ENCODE measurements at regions not wholly inside any gene's neighbourhood (a gene's known extent, or its start where the extent isn't known, plus 50 kb on each side); places are given as distances from the start of the nearest gene placed in this dataset.

GRCh38 chr11:15650105-15650938 lies 535.6 kb downstream of the INSC start (continued):
- no peak for TF ChIP-seq REL (CRISPR knock-in tag; conservative IDR thresholded peaks at IDR 0.05)
- TF ChIP-seq TMF1 (CRISPR knock-in tag; IDR thresholded peaks at IDR 0.05; ENCODE audit: low read depth): 0 out of 2 replicates have a peak, but pooled peaks have one; percentile 67
- TF ChIP-seq, protein P1, sequence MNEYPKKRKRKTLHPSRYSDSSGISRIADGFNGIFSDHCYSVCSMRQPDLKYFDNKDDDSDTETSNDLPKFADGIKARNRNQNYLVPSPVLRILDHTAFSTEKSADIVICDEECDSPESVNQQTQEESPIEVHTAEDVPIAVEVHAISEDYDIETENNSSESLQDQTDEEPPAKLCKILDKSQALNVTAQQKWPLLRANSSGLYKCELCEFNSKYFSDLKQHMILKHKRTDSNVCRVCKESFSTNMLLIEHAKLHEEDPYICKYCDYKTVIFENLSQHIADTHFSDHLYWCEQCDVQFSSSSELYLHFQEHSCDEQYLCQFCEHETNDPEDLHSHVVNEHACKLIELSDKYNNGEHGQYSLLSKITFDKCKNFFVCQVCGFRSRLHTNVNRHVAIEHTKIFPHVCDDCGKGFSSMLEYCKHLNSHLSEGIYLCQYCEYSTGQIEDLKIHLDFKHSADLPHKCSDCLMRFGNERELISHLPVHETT (CRISPR knock-in tag; conservative IDR thresholded peaks at IDR 0.05): 0 out of 2 replicates have a peak, but pooled peaks have one; percentile 54
- TF ChIP-seq AKNA (CRISPR knock-in tag; IDR thresholded peaks at IDR 0.05; ENCODE audit: borderline replicate concordance): no peak
- peak; percentile 79 for TF ChIP-seq FOXC1 (CRISPR knock-in tag; IDR thresholded peaks at IDR 0.05; ENCODE audit: borderline replicate concordance)
- TF ChIP-seq ZNF768 (CRISPR knock-in tag; IDR thresholded peaks at IDR 0.05): peak; percentile 59; the same call in 1 of the 2 replicates
- TF ChIP-seq SKI (IDR thresholded peaks at IDR 0.05; ENCODE audit: partially characterized antibody): no peak
- peak; percentile 94 for TF ChIP-seq RAD21 (CRISPR knock-in tag; IDR thresholded peaks at IDR 0.05)
- TF ChIP-seq ARID2 (CRISPR knock-in tag; IDR thresholded peaks at IDR 0.05; ENCODE audit: borderline replicate concordance): peak; percentile 67; the same call in 1 of the 2 replicates
- no peak for TF ChIP-seq TRIM24 (CRISPR knock-in tag; IDR thresholded peaks at IDR 0.05)
- no peak for TF ChIP-seq HCFC1 (IDR thresholded peaks at IDR 0.05; ENCODE audit: low read depth, low read length)
- TF ChIP-seq ZNF773 (CRISPR knock-in tag; IDR thresholded peaks at IDR 0.05; ENCODE audit: borderline replicate concordance): peak; percentile 38; the same call in 1 of the 2 replicates
- peak; percentile 78 for TF ChIP-seq GABPB1 (CRISPR knock-in tag; IDR thresholded peaks at IDR 0.05)
- TF ChIP-seq RXRA (CRISPR knock-in tag; IDR thresholded peaks at IDR 0.05): peak; percentile 81
- TF ChIP-seq HNRNPL (IDR thresholded peaks at IDR 0.05; ENCODE audit: low read depth, low read length): 0 out of 2 replicates have a peak, but pooled peaks have one; percentile 26
- TF ChIP-seq, protein P2, sequence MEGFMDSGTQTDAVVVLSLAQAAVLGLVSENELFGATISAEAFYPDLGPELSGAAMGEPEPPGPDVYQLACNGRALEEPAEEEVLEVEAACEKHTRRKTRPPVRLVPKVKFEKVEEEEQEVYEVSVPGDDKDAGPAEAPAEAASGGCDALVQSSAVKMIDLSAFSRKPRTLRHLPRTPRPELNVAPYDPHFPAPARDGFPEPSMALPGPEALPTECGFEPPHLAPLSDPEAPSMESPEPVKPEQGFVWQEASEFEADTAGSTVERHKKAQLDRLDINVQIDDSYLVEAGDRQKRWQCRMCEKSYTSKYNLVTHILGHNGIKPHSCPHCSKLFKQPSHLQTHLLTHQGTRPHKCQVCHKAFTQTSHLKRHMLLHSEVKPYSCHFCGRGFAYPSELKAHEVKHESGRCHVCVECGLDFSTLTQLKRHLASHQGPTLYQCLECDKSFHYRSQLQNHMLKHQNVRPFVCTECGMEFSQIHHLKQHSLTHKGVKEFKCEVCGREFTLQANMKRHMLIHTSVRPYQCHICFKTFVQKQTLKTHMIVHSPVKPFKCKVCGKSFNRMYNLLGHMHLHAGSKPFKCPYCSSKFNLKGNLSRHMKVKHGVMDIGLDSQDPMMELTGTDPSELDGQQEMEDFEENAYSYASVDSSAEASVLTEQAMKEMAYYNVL (CRISPR knock-in tag; IDR thresholded peaks at IDR 0.05; ENCODE audit: borderline replicate concordance): peak; percentile 59; the same call in 1 of the 2 replicates
- no peak for TF ChIP-seq MTERF4 (CRISPR knock-in tag; IDR thresholded peaks at IDR 0.05)
- TF ChIP-seq ZBTB21 (CRISPR knock-in tag; IDR thresholded peaks at IDR 0.05): no peak
- TF ChIP-seq XBP1 (CRISPR knock-in tag; IDR thresholded peaks at IDR 0.05): no peak
- TF ChIP-seq EP300 (IDR thresholded peaks at IDR 0.05; ENCODE audit: low read depth in 2 of 2, low read length in 2 of 2): peak; percentile 62 to 85
- peak; percentile 18; the same call in 1 of the 2 replicates for TF ChIP-seq EP300 (CRISPR knock-in tag; IDR thresholded peaks at IDR 0.05; ENCODE audit: borderline replicate concordance)
